ENCODE measurements at regions not wholly inside any gene's neighbourhood (a gene's known extent, or its start where the extent isn't known, plus 50 kb on each side); places are given as distances from the start of the nearest gene placed in this dataset.
"Not testable (repeated sequence)": the region's sequence is repeated elsewhere in the genome, so short reads cannot be mapped to it uniquely, and the experiment has no call there.

GRCh38 chr15:81859737-81860516 lies 185.9 kb downstream of the MEX3B start:
- peak; percentile 74 for DNase-seq

GRCh38 chr15:81858586-81858985 lies 187.2 kb downstream of the MEX3B start:
- DNase-seq = no peak

- no peak for DNase-seq
These were observed 187.7 kb downstream of the MEX3B start for GRCh38 chr15:81858136-81858535.

- no peak for DNase-seq
These were observed 189.2 kb downstream of the MEX3B start for GRCh38 chr15:81856634-81857026.

- DNase-seq = no peak
These were observed 189.7 kb downstream of the MEX3B start for GRCh38 chr15:81856001-81856633.

GRCh38 chr15:81853150-81853748 lies 192.6 kb downstream of the MEX3B start:
- DNase-seq = no peak

GRCh38 chr15:81852411-81853149 lies 193.2 kb downstream of the MEX3B start:
- no peak for DNase-seq

- no peak for DNase-seq
These were observed 194.1 kb downstream of the MEX3B start for GRCh38 chr15:81851757-81852156.

- DNase-seq = no peak
These were observed 194.5 kb downstream of the MEX3B start for GRCh38 chr15:81851325-81851724.

- DNase-seq = no peak
These were observed 196.5 kb downstream of the MEX3B start for GRCh38 chr15:81849289-81849688.

GRCh38 chr15:81848701-81849100 lies 197.1 kb downstream of the MEX3B start:
- no peak for DNase-seq

GRCh38 chr15:81843757-81844407 lies 201.9 kb downstream of the MEX3B start:
- DNase-seq = no peak

- DNase-seq = no peak
These were observed 202.6 kb downstream of the MEX3B start for GRCh38 chr15:81843226-81843625.

GRCh38 chr15:81839387-81839786 lies 206.4 kb downstream of the MEX3B start:
- DNase-seq = no peak

GRCh38 chr15:81835731-81836130 lies 210.1 kb downstream of the MEX3B start:
- no peak for DNase-seq

GRCh38 chr15:81830520-81830919 lies 215.3 kb downstream of the MEX3B start:
- no peak for DNase-seq

GRCh38 chr15:81829918-81830317 lies 215.9 kb downstream of the MEX3B start:
- no peak for DNase-seq

- DNase-seq = no peak
These were observed 217.7 kb downstream of the MEX3B start for GRCh38 chr15:81828135-81828534.

GRCh38 chr15:81825136-81825535 lies 220.7 kb downstream of the MEX3B start:
- DNase-seq = no peak

GRCh38 chr15:81822587-81822986 lies 223.2 kb downstream of the MEX3B start:
- not testable (repeated sequence) for DNase-seq

- DNase-seq = no peak
These were observed 225.7 kb downstream of the MEX3B start for GRCh38 chr15:81819924-81820635.

GRCh38 chr15:81814882-81815455 lies 230.8 kb downstream of the MEX3B start:
- DNase-seq = no peak

All from NCI-H2081 treated with DMSO at 0.1 percent for 48 hours (cell line).